H9 (cell line): ENCODE measurements at regions not wholly inside any gene's neighbourhood (a gene's known extent, or its start where the extent isn't known, plus 50 kb on each side); places are given as distances from the start of the nearest gene placed in this dataset.

ENCODE experiments used
- DNase-seq: peaks from one replicate; pipeline ENCODE4 v3.0.0-alpha.2; 2017
- H2AFZ ChIP-seq: one replicate; pipeline ENCODE4 v1.6.1; 2013; ENCODE audit warnings: mild to moderate bottlenecking, low read length, control low read depth, moderate library complexity
- H2AK5ac ChIP-seq: 2 replicates; pipeline ENCODE4 v1.6.1; 2013; ENCODE audit warnings: low read length, control low read depth, mixed read lengths; ENCODE audit not compliant: insufficient read length
- H2BK120ac ChIP-seq: one replicate; pipeline ENCODE4 v1.6.1; 2013; ENCODE audit warnings: low read depth, mild to moderate bottlenecking, low read length, control low read depth, inconsistent platforms; ENCODE audit not compliant: poor library complexity, severe bottlenecking
- H2BK12ac ChIP-seq: 2 replicates; pipeline ENCODE4 v1.6.1; 2013; ENCODE audit warnings: low read length, control low read depth, mixed read lengths, low read depth; ENCODE audit not compliant: insufficient read length
- H2BK15ac ChIP-seq: 2 replicates; pipeline ENCODE4 v1.6.1; 2013; ENCODE audit warnings: low read depth, low read length, control low read depth
- H2BK20ac ChIP-seq: one replicate; pipeline ENCODE4 v1.6.1; 2013; ENCODE audit warnings: low read depth, mild to moderate bottlenecking, low read length, control low read depth, inconsistent platforms; ENCODE audit not compliant: poor library complexity, severe bottlenecking
- H2BK5ac ChIP-seq: 2 replicates; pipeline ENCODE4 v1.6.1; 2013; ENCODE audit warnings: low read length, control low read depth, mixed read lengths; ENCODE audit not compliant: insufficient read length
- H3K14ac ChIP-seq: 2 replicates; pipeline ENCODE4 v1.6.1; 2013; ENCODE audit warnings: low read length, control low read depth; ENCODE audit not compliant: insufficient read depth
- H3K18ac ChIP-seq: 2 replicates; pipeline ENCODE4 v1.6.1; 2013; ENCODE audit warnings: low read depth, mild to moderate bottlenecking, mixed read lengths, low read length, control low read depth; ENCODE audit not compliant: insufficient read length
- H3K23ac ChIP-seq: 2 replicates; pipeline ENCODE4 v1.6.1; 2013; ENCODE audit warnings: low read length, control low read depth, mixed read lengths, low read depth; ENCODE audit not compliant: insufficient read length
- H3K23me2 ChIP-seq: 2 replicates; pipeline ENCODE4 v1.6.1; 2013; ENCODE audit warnings: low read depth, mild to moderate bottlenecking, mixed read lengths, low read length, control low read depth; ENCODE audit not compliant: insufficient read length, poor library complexity, severe bottlenecking
- H3K27ac ChIP-seq: 2 replicates; pipeline ENCODE4 v1.5.1; 2013; ENCODE audit warnings: low read length, control low read depth, mixed read lengths, low read depth; ENCODE audit not compliant: insufficient read length
- H3K27me3 ChIP-seq: 2 replicates; pipeline ENCODE4 v1.6.1; 2013; ENCODE audit warnings: low read length, control low read depth, inconsistent platforms; ENCODE audit not compliant: insufficient read depth
- H3K4ac ChIP-seq: 2 replicates; pipeline ENCODE4 v1.6.1; 2013; ENCODE audit warnings: low read depth, mild to moderate bottlenecking, control low read depth, inconsistent platforms, low read length, moderate library complexity
- H3K4me1 ChIP-seq: 2 replicates; pipeline ENCODE4 v1.6.1; 2013; ENCODE audit warnings: low read length, control low read depth, inconsistent platforms; ENCODE audit not compliant: insufficient read depth
- H3K4me2 ChIP-seq: 2 replicates; pipeline ENCODE4 v1.6.1; 2013; ENCODE audit warnings: low read length, control low read depth, mixed read lengths; ENCODE audit not compliant: insufficient read length, insufficient read depth
- H3K56ac ChIP-seq: 2 replicates; pipeline ENCODE4 v1.6.1; 2013; ENCODE audit warnings: low read depth, mild to moderate bottlenecking, mixed read lengths, low read length, control low read depth; ENCODE audit not compliant: insufficient read length
- H3K79me1 ChIP-seq: 2 replicates; pipeline ENCODE4 v1.6.1; 2013; ENCODE audit warnings: low read depth, mild to moderate bottlenecking, moderate library complexity, low read length, control low read depth, inconsistent platforms; ENCODE audit not compliant: insufficient read depth, poor library complexity, severe bottlenecking
- H3K79me2 ChIP-seq: 2 replicates; pipeline ENCODE4 v1.6.1; 2013; ENCODE audit warnings: low read length, control low read depth, inconsistent platforms; ENCODE audit not compliant: insufficient read depth
- H3K9ac ChIP-seq: 2 replicates; pipeline ENCODE4 v1.6.1; 2013; ENCODE audit warnings: low read length, control low read depth, mixed read lengths; ENCODE audit not compliant: insufficient read length; ENCODE audit errors: extremely low read depth
- H3K9me3 ChIP-seq: one replicate; pipeline ENCODE4 v1.6.1; 2013; ENCODE audit warnings: low read depth, low read length, inconsistent platforms; ENCODE audit not compliant: control insufficient read depth
- H3T11ph ChIP-seq: one replicate; pipeline ENCODE4 v1.6.1; 2013; ENCODE audit warnings: mild to moderate bottlenecking, low read length, control low read depth, inconsistent platforms
- H4K20me1 ChIP-seq: one replicate; pipeline ENCODE4 v1.6.1; 2013; ENCODE audit not compliant: control insufficient read depth, insufficient read length, insufficient read depth
- H4K5ac ChIP-seq: 2 replicates; pipeline ENCODE4 v1.6.1; 2013; ENCODE audit warnings: low read depth, mild to moderate bottlenecking, mixed read lengths, low read length, control low read depth; ENCODE audit not compliant: insufficient read length
- H4K8ac ChIP-seq: replicated peaks from 2 replicates; pipeline ENCODE4 v1.6.1; 2013; ENCODE audit warnings: low read length, control low read depth, mixed read lengths, low read depth; ENCODE audit not compliant: insufficient read length
- H4K91ac ChIP-seq: 2 replicates; pipeline ENCODE4 v1.6.1; 2013; ENCODE audit warnings: low read depth, mild to moderate bottlenecking, moderate library complexity, mixed read lengths, low read length, control low read depth; ENCODE audit not compliant: insufficient read length
- H3K27ac Mint-ChIP-seq, 3 experiments: 2 replicates in 2 of 3; 3 replicates in 1 of 3; pipeline ENCODE4 v1.8.0; 2020 to 2021; ENCODE audit warnings: mixed read lengths in 3 of 3, mild to moderate bottlenecking in 1 of 3, moderate library complexity in 1 of 3
- H3K27me3 Mint-ChIP-seq: 2 replicates; pipeline ENCODE4 v1.8.0; 2021; ENCODE audit warnings: low read depth, mild to moderate bottlenecking, moderate library complexity, mixed read lengths
- H3K36me3 Mint-ChIP-seq, 3 experiments: 2 replicates in 2 of 3; 3 replicates in 1 of 3; pipeline ENCODE4 v1.8.0; 2020 to 2021; ENCODE audit warnings: low read depth in 3 of 3, mixed read lengths in 3 of 3; ENCODE audit not compliant: insufficient read depth in 1 of 3
- H3K4me1 Mint-ChIP-seq, 2 experiments: 2 replicates each; pipeline ENCODE4 v1.8.0; 2020; ENCODE audit warnings: mixed read lengths in 2 of 2
- H3K4me3 Mint-ChIP-seq, 2 experiments: 2 replicates in 1 of 2; 3 replicates in 1 of 2; pipeline ENCODE4 v1.8.0; 2020 to 2021; ENCODE audit warnings: mild to moderate bottlenecking in 2 of 2, mixed read lengths in 2 of 2, moderate library complexity in 1 of 2
- H3K9me3 Mint-ChIP-seq, 2 experiments: 2 replicates in 1 of 2; 3 replicates in 1 of 2; pipeline ENCODE4 v1.8.0; 2020; ENCODE audit warnings: mild to moderate bottlenecking in 2 of 2, mixed read lengths in 2 of 2, moderate library complexity in 1 of 2
- WGBS: extraction: QIAGEN DNeasy Blood & Tissue Kit; methylation state at CpG from one replicate; pipeline ENCODE4 v1.1.7; 2013; ENCODE audit warnings: missing lambda C conversion rate, low lambda C conversion rate, mixed read lengths; ENCODE audit not compliant: insufficient read length; ENCODE audit errors: extremely low coverage; 5-methylcytosine and 5-hydroxymethylcytosine counted together
- TF ChIP-seq, protein P1 (sequence below): fragments of 200-600 bp; sonication (generic); conservative IDR thresholded peaks from 3 replicates; pipeline ENCODE4 v1.8.0; 2021; ENCODE audit warnings: antibody characterized with exemption, mild to moderate bottlenecking

DNA sequence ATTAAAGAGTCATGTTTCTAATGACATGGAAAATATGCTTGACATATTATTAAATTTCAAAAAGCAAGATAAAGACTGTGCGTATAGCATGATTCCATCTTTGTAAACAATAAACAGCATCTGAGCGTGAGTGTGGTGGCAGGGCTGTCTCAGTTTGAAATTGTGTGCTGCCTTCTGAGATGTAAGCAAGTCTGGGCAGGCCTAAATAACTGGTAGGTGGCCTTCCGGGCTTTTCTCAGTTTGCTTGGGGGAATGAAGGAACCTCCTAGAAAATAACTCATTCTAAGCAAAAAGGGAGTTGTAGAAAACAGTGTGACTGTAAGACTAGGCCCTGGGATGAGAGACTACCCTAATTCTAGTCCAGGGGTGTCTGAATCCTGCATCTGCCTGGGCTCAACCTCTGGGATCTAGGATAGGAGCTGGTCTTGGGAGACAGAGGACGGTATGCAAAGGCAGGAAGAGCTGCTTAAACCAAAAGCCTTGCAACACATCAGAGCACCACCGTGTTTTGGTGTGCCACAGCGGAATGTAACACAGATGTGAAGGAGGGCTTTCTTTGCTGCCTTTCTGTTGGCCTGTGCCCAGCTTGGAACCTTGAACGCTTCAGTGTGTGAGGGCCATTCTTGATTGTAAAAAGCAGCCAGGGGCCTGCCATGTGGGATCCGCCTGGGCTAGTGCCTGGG, 63.5 kb upstream of the L3MBTL3 start:
- Histone ChIP-seq H2BK5ac (no peak overlapping the region), H3K4me1 (no peaks in the 10 kb centered on the region), H3T11ph (no peak overlapping the region), H4K20me1 (no peaks in the 10 kb centered on the region), H2BK120ac (no peak overlapping the region), H3K18ac (no peak overlapping the region), H3K27ac (no peak overlapping the region), H3K14ac (0 out of 2 replicates have a peak overlapping the region, but pooled peaks have one; percentile 51), H3K4me2 (no peak overlapping the region), H2AK5ac (no peak overlapping the region), H4K5ac (no peak overlapping the region), H3K79me2 (no peaks in the 10 kb centered on the region), H3K27me3 (no peaks in the 10 kb centered on the region), H2BK20ac (no peak overlapping the region), H3K23me2 (no peaks in the 10 kb centered on the region), H2AFZ (peak overlapping the region; percentile 27), H4K91ac (no peak overlapping the region), H3K4ac (no peak overlapping the region), H3K79me1 (no peaks in the 10 kb centered on the region), H3K56ac (no peak overlapping the region), H3K23ac (no peak overlapping the region), H3K9ac (no peak overlapping the region), H2BK12ac (no peak overlapping the region), H4K8ac (no peak overlapping the region), H2BK15ac (no peak overlapping the region), H3K9me3 (no peaks in the 10 kb centered on the region)
- Mint-ChIP-seq H3K27ac (peak overlapping the region in 2 of 3 experiments; percentile 68 to 79; a peak in 3 of 7 replicates), H3K36me3 (peaks cover 0 to 2% (median 0%) of the 10 kb centered on the region in 3 experiments; a peak in 3 of 7 replicates), H3K4me3 (no peak overlapping the region), H3K27me3 (no peaks in the 10 kb centered on the region), H3K4me1 (peaks cover 3 to 16% of the 10 kb centered on the region in 2 experiments), H3K9me3 (no peaks in the 10 kb centered on the region; a peak in 1 of 5 replicates)
- no peak for DNase-seq
- TF ChIP-seq, protein P1, sequence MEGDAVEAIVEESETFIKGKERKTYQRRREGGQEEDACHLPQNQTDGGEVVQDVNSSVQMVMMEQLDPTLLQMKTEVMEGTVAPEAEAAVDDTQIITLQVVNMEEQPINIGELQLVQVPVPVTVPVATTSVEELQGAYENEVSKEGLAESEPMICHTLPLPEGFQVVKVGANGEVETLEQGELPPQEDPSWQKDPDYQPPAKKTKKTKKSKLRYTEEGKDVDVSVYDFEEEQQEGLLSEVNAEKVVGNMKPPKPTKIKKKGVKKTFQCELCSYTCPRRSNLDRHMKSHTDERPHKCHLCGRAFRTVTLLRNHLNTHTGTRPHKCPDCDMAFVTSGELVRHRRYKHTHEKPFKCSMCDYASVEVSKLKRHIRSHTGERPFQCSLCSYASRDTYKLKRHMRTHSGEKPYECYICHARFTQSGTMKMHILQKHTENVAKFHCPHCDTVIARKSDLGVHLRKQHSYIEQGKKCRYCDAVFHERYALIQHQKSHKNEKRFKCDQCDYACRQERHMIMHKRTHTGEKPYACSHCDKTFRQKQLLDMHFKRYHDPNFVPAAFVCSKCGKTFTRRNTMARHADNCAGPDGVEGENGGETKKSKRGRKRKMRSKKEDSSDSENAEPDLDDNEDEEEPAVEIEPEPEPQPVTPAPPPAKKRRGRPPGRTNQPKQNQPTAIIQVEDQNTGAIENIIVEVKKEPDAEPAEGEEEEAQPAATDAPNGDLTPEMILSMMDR = no peak
- no CpG with 5 or more reads among the region's 8 CpGs for WGBS
